GM20431 (cell line): ENCODE measurements at regions not wholly inside any gene's neighbourhood (a gene's known extent, or its start where the extent isn't known, plus 50 kb on each side); places are given as distances from the start of the nearest gene placed in this dataset.
"Not testable (repeated sequence)": the region's sequence is repeated elsewhere in the genome, so short reads cannot be mapped to it uniquely, and the experiment has no call there.

Experiments
- in situ Hi-C: fragments of 300-500 bp; cut with MseI, MboI; formaldehyde crosslinking; loops from one replicate; pipeline ENCODE4 v1.15.0; 2020; ENCODE audit warnings: low sequenced_read_pairs; ENCODE audit not compliant: unreplicated experiment

DNA sequence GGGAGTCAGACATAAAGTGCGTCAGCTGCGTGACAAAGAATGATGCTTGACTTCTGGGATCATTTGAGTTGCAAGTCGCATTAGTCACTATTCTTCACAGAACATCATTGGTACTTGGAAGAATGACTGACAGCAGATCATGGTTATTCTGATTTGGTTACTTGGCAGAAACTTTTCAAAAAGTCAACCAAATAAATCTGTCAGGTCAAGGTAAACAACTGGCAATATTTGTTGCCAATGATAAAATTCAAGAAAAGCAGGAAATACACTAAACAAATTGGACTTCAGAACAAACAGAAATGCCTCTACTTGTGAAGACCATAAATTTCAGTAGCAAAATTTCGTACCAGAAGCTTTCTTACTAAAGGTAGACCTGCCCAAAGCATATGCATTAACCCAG is 221.6 kb downstream of the TFAP2A start:
- in situ Hi-C loops, result no loop called here

DNA sequence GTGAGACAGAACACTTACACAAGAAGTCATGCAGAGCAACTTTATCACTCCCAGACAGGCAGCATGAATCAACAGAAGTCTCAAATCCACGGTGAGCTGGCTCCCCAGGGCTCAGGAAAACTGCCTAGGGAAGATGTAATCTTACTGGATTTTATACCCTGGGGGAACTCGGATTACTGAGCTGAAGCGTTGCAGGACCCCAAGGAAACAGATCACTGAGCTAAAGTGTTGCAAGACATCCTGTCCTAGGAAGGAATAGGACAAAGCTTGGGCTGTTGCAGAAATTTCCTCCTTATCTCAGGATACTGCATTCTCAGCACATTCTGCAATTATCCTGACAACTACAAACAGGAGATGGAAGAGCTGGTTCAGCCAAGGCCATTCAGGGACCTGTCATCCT is 224.8 kb downstream of the TFAP2A start:
- in situ Hi-C loops, result no loop called here

DNA sequence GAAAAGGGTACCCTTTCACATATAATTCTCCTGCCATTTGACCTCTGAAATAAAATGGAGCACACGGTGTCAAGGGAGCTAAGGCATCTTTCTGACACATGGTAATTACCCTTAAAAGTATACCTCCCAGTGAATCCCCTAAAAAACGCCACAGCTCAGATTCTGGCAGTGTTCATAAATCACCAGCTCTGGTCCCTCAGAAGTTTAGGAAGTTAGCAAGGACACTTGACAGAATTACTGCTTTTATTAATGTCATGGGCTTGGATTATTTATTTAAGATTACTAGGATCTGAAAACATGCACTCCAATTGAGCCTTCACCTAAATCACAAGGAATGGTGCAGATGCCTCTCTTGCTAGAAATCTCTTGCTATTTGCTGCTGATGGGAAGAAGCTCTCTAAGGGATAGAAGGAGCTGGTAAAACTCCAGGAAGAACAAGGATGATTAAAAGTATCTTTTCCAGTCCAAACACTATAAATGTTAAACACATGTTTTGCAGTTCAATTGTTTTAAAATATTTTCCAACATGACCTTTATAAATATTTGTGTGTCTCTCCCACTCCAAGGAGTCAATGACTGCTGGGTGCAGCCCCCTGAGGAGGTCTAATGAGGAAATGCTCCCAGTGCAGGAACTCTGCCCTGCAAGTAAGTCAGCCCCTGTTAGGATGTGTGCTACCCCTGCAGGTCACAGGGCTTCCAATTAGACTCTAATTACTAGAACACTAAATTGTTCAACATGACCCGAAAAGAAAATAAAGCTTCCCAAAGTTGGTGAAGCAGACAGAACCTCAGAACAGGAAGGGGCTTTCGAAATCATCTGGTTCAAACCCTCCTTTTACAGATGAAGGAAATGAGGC is 230.3 kb downstream of the TFAP2A start:
- in situ Hi-C loops, result no loop called here

DNA sequence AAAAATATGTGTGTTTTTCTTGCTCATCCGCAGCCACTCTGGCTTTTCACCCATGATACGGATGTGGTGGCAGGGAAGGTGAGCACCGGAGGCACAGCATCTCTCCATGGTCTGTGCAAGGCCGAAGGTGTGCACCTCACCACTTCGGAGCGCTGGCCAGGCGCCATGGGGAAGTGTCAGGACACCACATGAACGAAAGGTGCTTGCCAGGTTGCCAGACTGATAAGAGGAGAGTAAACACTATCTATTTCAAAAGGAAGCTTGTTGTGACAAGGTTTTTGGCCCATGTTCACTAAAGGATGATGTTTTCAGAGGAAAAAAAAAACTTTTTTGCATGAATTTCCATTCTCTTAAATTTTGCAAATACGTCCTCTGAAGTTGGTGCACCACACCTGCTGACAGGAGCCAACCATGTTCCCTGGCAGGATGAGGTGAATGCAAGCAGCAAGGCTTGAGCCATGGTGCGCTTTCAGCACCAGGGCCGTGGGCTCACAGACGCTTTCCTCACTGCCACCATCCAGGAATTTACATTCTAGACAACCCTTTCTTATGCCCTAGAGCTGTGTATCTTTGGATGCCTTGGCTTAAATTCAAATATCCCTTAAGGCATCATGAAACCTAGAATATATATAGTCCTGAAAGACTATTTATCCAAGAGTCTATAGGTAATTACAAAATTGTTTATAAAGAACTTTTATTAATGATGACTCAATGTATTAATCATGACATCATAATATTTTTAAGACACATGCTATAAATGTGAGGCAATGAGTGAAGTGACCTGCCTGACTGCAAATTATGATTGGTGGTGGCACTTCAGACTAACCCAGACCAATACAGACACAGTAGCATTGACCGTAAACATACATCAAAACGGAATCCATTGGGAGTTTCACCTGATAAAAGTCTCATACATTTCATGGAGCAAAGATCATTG is 234.5 kb downstream of the TFAP2A start:
- in situ Hi-C loops, result no loop called here

DNA sequence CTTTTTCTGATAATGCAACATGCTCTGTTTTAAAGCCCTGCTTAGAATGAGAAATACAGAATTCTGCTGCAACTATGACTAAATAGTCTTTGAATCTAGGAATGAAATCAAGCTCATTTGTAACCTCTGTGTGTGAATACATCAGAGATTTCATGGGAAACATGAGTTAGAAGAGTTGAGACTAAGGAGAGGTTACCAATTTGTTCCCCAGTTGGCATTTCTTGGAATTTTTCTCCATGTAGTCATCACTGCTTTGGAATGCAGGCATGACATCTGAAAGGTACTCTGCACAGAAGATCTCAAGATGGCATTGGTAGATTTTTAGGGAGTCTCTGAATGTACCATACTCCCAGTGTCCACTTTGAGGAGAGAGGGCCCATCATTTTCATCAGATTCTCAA is 237.2 kb downstream of the TFAP2A start:
- in situ Hi-C loops, result no loop called here

DNA sequence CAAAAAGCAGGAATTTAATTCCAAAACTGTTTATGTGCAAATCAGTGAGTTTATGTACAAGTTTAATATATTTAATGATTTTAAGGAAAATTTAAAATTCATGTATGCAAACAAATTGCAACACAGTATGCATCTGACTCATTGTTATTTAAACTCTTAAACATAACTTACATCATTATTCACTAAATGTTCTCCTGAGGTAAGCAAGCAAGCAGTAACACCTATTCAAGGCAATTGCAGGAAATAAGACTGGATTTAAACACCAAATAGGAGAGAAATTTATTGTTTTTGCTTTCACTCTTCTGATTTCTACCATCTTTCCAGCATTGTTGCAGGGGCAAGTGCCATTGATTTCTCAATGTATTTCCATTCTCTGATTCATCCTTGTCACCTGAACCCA is 239.5 kb downstream of the TFAP2A start:
- in situ Hi-C loops, result no loop called here

DNA sequence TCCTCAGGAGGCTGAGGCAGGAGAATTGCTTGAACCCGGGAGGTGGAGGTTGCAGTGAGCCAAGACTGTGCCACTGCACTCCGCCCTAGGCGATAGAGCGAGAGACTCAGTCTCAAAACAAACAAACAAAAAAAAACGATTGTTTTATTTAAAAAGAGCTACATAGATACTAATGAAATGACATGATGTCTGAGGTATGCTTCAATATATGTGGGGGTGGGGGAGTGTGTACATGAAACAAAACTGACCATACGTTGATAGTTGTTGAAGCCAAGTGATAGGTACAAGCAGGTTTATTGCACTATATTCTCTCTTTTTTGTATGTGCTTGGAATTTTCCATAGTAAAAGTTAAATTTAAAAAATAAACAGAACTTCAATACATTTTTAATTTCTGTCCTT is 240.1 kb downstream of the TFAP2A start:
- in situ Hi-C loops, result no loop called here

DNA sequence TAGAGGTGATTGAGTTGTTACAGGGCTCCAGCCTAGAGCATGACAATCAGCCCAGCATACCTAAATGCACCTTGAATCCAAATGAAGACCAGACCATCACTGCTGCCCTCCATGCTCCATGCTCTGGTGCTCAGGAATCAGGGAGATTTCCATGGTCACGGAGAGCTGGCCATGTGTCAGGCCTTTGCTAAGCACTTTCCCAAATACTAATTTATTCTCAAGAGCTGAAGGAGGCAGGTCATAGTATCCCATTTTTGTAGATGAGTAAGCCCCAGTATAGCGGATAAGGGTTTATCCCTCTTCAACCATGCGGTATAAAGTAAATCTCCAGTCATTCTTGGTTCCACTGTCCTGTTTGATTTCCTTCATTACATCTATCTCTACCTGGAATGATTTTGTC is 240.8 kb downstream of the TFAP2A start:
- in situ Hi-C loops, result no loop called here

DNA sequence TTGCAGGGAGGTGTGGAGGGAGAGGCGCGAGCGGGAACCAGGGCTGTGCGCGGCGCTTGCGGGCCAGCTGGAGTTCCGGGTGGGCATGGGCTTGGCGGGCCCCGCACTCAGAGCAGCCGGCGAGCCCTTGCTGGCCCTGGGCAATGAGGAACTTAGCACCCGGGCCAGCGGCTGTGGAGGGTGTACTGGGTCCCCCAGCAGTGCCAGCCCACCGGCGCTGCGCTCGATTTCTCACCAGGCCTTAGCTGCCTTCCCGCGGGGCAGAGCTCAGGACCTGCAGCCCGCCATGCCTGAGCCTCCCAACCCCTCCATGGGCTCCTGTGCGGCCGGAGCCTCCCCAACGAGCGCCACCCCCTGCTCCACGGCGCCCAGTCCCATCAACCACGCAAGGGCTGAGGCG is 243.2 kb downstream of the TFAP2A start:
- in situ Hi-C loops, result not testable (repeated sequence)

DNA sequence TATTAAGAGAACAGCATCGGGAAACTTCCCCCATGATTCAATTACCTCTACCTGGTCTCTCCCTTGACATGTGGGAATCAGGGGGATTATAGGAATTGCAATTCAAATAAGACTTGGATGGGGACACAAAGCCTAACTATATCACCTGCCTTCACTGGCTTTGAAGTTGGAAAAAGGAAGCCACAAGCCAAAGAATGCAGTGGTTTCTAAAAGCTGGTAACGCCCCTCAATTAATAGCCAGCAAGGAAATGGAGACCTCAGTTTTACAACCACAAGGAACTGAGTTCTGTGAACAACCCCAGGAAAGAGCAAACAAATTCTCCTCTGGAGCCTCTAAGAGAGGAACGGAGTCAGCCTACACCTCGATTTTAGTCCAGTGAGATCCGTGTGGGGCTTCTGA is 244.1 kb downstream of the TFAP2A start:
- in situ Hi-C loops, result no loop called here

DNA sequence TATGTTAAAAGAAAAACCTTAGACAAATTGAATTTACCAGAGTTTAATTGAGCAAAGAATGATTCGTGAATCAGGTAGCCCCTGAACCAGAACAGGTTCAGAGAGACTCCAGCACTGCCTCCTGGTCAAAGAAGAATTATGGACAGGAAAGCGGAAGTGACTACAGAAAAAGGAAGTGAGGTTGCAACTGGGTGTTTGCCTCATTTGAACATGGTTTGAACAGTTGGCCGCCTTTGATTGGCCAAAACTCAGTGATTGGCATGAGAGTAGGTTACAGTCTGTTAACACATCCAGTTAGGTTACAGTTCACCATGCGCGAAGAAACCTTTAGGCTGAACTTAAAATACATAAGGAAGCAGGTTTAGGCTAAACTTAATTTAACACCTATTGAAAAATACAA is 248.8 kb downstream of the TFAP2A start:
- in situ Hi-C loops, result no loop called here

DNA sequence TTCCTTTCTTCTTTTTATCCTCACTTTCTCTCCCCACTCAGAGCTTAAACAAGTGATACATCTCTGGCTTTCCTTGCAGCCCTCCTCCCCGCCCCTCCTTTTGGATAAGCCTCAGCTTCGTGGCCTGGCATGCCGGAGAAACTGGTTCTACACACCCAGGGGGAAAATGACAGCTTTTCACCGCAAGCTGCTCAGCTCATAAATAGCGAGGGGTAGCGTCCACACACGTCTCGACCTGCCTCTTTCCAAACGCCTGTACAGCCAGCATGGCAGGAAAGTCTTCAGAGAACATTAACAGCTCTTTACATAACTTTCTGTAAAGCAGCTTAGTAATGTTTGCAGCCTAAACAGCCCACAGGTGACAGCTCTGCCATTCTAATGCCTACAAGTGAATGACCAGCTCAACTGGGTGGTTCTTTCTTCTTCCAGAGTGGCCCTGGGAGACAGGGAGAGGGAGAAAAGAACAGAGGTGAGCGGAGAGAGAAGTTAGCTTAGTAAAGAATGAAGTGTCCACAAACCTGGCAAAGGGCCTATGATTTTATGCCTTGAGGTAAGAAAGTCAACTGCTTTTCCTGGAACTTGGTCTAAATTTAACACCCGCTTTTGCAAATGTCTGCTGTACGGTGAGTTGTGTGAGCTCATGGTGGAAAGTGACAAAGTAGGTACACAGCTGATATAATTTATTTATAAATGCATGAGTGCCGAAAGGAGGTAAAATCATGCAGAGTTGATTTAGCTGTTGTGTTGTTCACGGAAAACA is 251.5 kb downstream of the TFAP2A start:
- in situ Hi-C loops, result no loop called here

DNA sequence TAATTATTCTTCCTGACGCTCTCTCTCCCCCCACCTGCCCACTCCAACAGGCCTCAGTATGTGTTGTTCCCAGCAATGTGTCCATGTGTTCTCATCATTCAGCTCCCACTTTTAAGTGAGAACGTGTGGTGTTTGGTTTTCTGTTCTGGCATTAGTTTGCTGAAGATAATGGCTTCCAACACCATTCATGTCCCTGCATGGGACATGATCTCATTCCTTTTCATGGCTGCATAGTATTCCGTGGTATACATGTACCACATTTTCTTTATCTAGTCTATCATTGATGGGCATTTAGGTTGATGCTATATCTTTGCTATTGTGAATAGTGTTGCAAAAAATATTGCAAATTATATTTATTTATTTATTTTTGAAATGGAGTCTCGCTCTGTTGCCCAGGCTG is 258.0 kb downstream of the TFAP2A start:
- in situ Hi-C loops, result no loop called here

DNA sequence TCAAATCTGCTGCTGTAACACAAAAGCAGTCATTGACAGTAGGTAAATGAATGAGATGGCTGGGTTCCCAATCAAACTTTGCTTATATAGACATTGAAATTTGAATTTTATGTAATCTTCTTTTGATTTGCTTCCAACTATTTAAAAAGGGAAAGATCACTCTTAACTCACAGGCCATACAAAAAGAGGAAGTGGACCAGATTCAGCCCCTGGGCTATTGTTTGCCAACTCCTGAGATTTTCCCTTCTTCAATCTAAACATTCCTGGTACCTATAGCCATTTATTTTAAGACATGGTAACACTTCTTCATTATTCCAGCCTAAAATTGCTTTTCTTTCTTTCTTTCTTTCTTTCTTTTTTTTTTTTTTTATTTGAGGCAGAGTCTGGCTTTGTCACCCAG is 260.6 kb downstream of the TFAP2A start:
- in situ Hi-C loops, result no loop called here

DNA sequence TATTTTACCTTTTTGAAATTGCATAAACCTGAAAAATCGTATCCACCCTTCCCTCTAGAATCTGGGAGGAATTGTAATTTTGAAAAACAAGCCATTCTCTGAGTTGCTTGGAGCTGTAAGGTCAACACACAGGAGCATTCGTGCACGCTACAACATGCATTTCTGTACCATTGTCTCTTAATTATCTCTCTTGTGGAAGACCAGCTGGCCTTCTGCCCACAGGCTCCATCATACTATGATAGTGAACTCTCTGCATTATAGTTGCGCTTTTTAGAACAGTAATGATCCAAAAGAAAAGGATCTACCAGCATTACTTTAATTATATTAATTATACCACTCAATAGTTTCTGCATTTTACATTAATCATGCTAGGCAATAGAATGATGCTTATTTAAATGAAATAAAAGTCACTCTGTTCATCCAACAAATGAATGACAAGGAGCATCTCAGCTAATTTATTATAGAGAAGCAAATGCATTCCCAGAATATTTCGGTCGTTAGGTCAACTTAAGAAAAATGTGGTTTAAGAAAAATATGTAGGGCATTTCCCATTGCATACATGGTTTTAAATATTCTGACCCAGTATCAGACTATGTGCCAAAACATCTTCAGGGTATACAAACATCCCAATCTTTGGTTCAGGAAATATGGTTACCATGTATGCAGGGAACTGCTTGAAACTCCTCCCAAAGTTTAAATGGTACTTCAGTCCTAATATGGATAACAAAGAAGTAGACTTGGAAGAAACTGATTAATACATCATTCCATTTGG is 263.5 kb downstream of the TFAP2A start:
- in situ Hi-C loops, result no loop called here

DNA sequence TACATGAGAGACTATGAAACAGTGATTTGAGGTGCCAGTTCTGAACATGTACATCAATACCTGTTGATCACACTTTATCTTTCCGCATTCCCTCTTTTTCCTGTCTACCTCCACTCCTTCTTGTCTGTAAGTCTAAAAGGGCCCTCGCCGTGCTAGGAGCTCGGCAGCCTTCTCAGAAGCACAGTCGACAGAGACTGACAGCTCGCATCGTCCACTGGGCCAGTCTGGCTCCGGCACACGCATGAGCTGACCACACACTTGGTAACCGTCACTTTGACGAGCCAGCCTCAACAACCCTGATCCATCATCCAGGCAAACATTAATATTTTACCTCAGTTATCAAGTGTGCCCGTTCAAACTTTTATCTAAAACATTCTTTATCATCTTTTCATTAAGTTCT is 265.3 kb downstream of the TFAP2A start:
- in situ Hi-C loops, result no loop called here

DNA sequence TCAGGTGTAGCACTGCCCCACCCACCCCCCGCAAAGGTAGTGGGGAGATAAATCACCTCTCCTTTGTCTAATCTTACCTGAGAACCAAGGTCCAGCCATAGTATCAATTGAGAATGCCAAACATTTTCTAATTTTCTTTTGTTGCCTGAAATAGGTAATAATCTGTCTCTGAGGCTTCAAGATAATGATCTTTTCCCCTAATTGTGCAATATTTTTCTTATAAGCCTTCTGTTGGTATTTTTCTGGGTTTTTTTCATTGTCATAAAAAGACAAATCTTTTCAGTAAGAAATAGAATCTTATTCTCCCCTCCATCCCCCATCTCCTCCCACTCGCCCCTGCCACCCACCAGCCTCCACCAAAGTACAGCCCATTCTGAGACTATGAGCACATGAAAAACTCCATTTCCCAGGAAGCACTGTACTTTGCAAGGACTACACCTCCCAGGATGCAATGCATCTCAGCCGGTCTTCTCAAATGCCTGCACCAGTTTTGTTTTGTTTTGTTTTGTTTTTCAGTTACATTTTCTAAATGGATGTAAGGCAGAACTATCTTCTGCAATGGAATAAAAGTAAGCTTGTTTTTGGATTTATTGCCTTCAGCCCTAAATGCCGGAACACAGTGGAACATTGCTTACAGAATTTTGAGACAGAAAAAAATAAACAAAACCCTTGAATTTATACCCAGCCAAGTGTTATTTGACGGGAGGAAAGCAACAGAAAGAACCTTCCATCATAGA is 268.0 kb downstream of the TFAP2A start:
- in situ Hi-C loops, result no loop called here

DNA sequence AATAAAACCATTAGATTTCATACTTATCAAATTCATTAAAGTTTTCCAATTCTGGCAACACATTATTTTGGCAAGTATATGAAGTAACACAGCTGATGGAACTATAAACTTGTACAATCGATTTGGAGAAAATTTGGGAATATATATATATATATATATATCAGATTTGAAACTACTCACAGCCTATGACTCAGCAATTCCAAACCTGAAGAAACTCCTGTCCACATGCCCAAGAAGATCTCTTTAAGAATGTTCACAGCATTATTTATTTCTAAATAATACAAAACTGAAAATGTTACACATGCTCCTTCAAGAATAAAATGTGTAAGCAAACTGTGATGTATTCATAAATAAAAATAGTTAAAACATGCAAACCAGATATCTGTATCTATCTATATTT is 270.1 kb downstream of the TFAP2A start:
- in situ Hi-C loops, result no loop called here

DNA sequence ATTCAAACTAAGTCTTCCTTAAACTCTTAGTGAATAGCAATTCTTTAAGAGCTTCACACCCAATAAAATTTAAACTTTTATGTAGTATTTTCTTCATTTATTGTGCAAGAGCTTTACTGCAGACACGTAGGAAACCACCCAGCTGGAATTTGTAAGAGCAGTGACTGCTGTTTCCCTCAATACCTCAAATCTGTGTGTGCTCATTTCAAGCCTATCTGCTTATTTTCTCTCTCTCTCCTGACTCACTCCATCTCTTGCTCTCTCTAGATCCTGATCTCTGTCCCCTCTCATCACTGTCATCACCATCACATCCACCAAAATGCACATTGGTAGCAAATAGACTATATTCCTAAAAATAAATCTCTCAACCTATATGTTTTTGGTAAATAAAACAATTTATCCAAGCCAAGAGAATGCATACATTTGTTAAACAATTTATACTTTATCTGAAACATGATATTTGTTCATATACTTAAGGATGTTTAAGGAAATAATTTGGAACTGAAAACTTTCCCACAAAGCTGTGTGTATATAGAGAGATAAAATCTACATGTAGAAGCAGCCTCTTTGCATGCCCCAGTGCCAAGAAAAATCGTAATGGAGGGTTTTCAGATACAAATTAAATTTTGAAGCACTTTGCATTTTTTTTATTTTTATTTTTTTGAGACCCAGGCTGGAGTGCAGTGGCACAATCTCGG is 273.0 kb downstream of the TFAP2A start:
- in situ Hi-C loops, result no loop called here
